ENCODE measurements at regions not wholly inside any gene's neighbourhood (a gene's known extent, or its start where the extent isn't known, plus 50 kb on each side); places are given as distances from the start of the nearest gene placed in this dataset.

GRCh38 chr6:121535777-121536176 is 100.3 kb downstream of the GJA1 start:
- no peaks in the 10 kb centered on the region for H3K9me3 ChIP-seq (ENCODE audit: control insufficient read depth, low read depth, low read length)
- no peak overlapping the region for H4K5ac ChIP-seq (ENCODE audit: insufficient read length, low read depth, low read length)
- no peaks in the 10 kb centered on the region; a peak in 1 of 7 replicates for H3K36me3 Mint-ChIP-seq (ENCODE audit: insufficient read depth in 1 of 3, low read depth in 3 of 3)
- no peaks in the 10 kb centered on the region for H3K27me3 ChIP-seq (ENCODE audit: insufficient read depth, low read length)
- H3K4me3 Mint-ChIP-seq = no peak overlapping the region
- H3K23ac ChIP-seq (ENCODE audit: insufficient read length, low read depth, low read length) = no peak overlapping the region
- no peak overlapping the region for H2BK20ac ChIP-seq (ENCODE audit: low read depth, low read length, poor library complexity, severe bottlenecking)
- H3K4me1 Mint-ChIP-seq = peaks cover 13 to 17% of the 10 kb centered on the region in 2 experiments
- H3K27me3 Mint-ChIP-seq (ENCODE audit: low read depth) = no peaks in the 10 kb centered on the region
- no peak overlapping the region for H2BK15ac ChIP-seq (ENCODE audit: low read depth, low read length)
- no peak overlapping the region for H3K4ac ChIP-seq (ENCODE audit: low read depth, low read length)
- H2BK120ac ChIP-seq (ENCODE audit: low read depth, low read length, poor library complexity, severe bottlenecking) = no peak overlapping the region
- H3T11ph ChIP-seq (ENCODE audit: low read length) = no peak overlapping the region
- WGBS (ENCODE audit: extremely low coverage, insufficient read length, low lambda C conversion rate) = no CpG with 5 or more reads among the region's 4 CpGs
- H2BK5ac ChIP-seq (ENCODE audit: insufficient read length, low read length) = no peak overlapping the region
- H3K79me2 ChIP-seq (ENCODE audit: insufficient read depth, low read length) = no peaks in the 10 kb centered on the region
- no peaks in the 10 kb centered on the region for H3K79me1 ChIP-seq (ENCODE audit: insufficient read depth, low read depth, low read length, poor library complexity, severe bottlenecking)
- H3K23me2 ChIP-seq (ENCODE audit: insufficient read length, low read depth, low read length, poor library complexity, severe bottlenecking) = no peaks in the 10 kb centered on the region
- no peak overlapping the region for H3K27ac Mint-ChIP-seq
- no peaks in the 10 kb centered on the region; the same call in 1 of the 2 replicates for H3K4me1 ChIP-seq (ENCODE audit: insufficient read depth, low read length)
- H3K9ac ChIP-seq (ENCODE audit: extremely low read depth, insufficient read length, low read length) = no peak overlapping the region
- no peak overlapping the region for H2BK12ac ChIP-seq (ENCODE audit: insufficient read length, low read depth, low read length)
- no peak overlapping the region for H3K56ac ChIP-seq (ENCODE audit: insufficient read length, low read depth, low read length)
- H3K4me2 ChIP-seq (ENCODE audit: insufficient read depth, insufficient read length, low read length) = no peak overlapping the region
- DNase-seq = no peak
- no peak overlapping the region for H3K18ac ChIP-seq (ENCODE audit: insufficient read length, low read depth, low read length)
- H3K27ac ChIP-seq (ENCODE audit: insufficient read length, low read depth, low read length) = no peak overlapping the region
- no peak overlapping the region for H3K14ac ChIP-seq (ENCODE audit: insufficient read depth, low read length)
- peaks cover 0 to 2% of the 10 kb centered on the region in 2 experiments; a peak in 1 of 5 replicates for H3K9me3 Mint-ChIP-seq
- no peak overlapping the region for H2AFZ ChIP-seq (ENCODE audit: low read length)
- H4K20me1 ChIP-seq (ENCODE audit: control insufficient read depth, insufficient read depth, insufficient read length) = no peaks in the 10 kb centered on the region
- no peak overlapping the region for H4K91ac ChIP-seq (ENCODE audit: insufficient read length, low read depth, low read length)
- TF ChIP-seq CTCF (conservative IDR thresholded peaks at IDR 0.05) = no peak
- no peak overlapping the region for H2AK5ac ChIP-seq (ENCODE audit: insufficient read length, low read length)
- H4K8ac ChIP-seq (replicated peaks; ENCODE audit: insufficient read length, low read depth, low read length) = no peak overlapping the region

Measured in H9 (cell line).